CD4-positive, alpha-beta T cell treated with Interleukin-17A for 4 hours (primary cell): ENCODE measurements at regions not wholly inside any gene's neighbourhood (a gene's known extent, or its start where the extent isn't known, plus 50 kb on each side); places are given as distances from the start of the nearest gene placed in this dataset.

ENCODE experiments used
- DNase-seq: peaks from one replicate; pipeline ENCODE4 v3.0.0-alpha.2; 2020; ENCODE audit warnings: mixed read lengths

DNA sequence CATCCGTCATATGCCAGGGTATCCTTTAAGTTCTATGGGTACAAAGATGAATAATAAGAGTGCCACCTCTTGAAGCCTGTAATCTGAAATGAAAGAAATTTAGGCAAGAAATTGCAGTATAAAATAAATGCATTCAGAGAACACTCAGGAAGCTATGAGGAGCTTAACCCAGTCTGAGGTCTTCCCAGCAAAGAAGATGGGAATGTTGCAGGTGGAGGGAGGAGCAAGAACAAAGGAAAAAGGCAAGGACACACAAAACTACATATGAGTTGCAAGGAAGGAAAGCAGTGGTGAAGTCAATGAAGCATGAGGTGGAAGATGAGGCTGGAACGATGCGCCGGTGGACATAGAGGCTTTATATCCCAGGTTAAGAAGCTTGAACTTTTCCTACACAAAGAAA, 67.0 kb upstream of the DST start:
- no peak for DNase-seq

DNA sequence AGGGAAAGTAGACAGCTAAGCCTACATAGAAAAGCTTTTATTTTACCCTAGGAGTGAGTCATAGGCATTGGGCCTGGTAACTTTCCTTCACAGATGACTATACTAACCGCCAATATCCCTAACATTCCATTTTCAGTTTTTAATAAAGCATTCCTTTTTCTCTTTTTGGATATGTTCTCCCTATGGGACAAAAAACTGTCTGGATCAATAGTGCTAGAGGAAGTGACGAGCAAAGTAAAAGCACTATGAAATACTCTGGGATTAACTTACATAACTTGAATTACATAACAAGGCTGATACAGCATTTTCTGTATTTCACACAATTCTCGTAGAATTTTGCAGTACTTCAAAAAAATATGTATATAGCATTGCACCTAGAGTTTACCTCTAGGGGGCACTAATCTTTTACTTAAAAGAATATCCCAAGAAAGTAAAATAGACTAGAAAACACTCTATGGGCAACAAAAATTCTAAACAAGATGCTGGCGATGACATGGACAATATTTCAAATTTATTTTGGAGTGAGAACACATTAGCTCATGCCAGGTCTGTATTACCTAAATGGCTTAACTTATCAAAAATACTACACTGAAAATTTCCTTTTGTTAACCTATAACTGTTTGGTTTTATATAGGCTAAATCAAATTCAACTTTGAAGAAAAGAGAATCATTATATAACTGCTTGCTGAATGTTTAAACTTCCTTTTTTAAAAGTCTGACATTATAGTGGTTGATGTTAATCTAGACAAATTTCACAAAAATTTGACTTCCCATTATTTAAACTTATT, 66.3 kb upstream of the DST start:
- no peak for DNase-seq

DNA sequence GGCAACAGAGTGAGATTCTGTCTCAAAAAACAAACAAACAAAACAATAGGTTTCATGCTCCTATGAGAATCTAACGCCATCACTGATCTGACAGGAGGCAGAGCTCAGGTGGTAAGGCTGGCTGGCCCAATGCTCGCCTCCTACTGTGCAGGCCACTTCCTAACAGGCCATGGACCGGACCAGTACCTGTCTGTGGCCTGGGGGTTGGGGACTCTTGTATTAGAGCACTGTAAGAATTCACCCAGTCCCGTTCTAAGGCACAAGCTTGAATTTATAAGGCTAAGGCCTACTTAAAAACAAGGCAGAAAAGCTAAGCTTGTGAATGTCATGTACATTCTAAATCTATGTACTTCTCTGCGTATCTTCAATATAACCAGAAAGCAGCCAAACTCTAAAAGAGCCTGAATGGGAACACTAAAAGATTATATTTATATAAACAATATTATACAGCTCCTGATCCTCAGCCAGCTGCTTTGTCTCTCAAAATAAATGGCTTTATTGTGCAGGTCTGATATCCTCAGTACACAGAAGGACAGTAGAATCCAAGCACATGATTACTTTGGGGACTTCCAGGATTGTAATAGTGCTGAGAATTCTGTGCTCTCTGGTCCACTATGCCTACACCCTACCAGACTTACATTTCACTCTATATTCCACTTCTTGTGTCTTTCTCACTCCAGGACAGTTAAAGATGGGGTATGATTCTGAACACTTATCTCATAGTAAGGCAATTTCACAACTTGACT, 64.5 kb upstream of the DST start:
- DNase-seq, result no peak

DNA sequence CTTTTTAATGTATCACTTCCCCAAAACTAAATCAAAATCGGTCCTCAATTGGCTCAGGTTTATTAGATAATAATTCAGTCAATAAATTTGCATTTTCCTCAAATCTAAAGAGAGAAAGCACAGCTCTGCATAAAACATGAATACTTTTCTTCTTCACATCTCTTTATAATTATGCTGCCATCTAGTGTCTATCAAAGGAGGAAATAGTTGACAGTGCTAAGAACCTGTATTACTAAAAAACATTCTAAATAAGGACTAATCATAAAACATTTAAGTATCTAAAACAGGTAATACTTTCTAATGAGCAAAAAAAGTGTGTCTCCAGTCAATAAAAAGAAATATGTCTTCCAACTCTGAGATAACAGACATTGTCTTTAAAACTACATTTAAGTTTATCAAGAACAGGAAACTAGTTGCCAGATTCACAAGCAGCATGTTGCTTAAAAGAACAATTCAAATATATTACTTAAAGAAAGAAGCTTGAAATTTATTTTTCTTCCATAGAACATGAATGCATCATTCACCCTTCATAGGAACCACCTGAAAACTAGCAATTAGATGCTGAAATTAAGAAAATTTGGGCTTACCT, 56.5 kb upstream of the DST start:
- DNase-seq, result no peak

DNA sequence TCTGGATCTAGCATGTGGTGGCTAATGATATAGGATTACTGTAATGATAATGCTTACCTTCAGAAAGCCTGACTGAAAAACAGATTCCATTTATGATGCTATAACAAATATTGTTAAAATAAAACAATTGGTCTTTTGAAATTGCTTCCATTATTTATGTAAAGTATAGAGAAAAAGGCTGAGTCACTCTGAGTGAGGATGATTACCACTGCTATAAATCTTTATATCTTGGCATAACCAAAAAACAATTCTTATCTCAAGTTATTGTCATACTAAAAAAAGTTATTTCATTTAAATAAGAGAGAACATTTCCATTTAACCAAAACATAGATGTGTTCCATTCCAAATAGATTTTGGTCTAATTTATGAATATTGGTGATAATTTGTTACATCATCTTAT, 53.0 kb upstream of the DST start:
- DNase-seq, result no peak

DNA sequence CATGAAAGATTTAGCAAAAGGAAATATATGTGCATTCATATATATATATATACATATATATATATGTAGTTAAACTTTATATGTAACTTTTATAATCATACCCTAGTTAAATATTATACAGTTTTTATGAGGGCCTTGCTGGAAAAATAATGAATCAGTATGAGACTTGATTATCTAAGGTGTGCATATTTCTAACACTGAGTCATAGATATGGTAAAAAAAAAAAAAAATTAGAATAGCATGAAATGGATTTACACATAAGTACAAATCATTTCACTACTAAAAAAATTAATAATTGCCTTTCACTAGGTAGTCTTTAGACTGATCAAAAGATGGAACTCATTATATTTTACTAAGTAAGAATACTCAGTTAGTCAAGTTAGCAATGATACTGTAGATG, 51.3 kb upstream of the DST start:
- DNase-seq, result no peak

DNA sequence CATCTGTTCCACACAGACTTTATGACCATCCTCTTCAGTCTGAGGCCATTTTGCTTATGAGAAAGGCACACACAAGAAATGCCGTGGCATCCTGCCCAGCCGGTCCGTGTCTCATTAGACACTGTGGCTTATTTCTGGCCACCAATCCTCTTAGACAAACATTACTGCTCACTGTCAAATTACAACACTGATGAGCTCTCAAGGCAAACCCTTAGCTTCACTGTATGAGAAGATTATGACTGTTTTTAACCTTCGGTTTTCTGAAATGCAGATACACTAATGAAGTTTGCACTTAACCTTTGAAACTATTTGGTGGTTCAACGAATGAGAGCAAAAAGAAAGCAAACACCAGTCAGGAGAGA, 50.5 kb upstream of the DST start:
- DNase-seq, result no peak

DNA sequence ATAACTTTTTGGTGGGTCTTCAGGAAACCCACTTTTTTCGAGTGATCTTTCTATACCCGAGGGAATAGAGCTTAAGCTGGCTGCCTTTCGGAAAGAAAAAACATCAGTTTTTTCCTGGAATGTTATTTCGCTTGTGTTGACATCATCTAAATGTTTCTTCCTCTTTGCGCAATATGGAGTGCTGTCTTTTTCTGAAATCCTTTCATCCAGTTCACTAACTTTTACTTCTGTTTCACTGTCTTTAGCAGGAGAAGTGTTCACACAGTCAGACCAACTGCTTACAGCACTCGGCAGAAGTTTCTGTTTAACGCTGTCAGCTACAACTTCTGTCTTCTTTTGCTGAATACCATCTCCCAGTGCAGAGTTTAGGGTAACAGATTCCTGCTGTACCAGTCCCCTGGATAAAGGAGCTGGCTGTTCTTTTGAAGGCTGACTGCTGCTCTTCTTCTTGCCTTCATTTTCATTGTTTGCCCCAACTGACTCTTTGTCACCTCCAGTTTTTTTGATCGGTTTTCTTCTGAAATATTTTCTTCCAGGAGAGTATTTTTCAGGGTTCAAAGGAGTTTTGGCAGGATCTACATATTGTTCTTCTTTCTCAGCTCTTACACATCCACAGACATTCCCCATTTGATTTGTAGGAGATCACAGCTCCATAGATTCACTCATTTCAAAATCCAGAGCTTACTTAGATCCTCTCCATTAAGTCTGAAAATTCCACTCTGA, 50.0 kb upstream of the DST start:
- DNase-seq, result no peak
